HEK293 (cell line): ENCODE measurements at regions not wholly inside any gene's neighbourhood (a gene's known extent, or its start where the extent isn't known, plus 50 kb on each side); places are given as distances from the start of the nearest gene placed in this dataset.

Source experiments
- CTCF ChIA-PET: fragments of 350-600 bp; formaldehyde crosslinking; extraction: SDS; loops from one replicate; lab custom pipeline; 2021; ENCODE audit warnings: antibody characterized with exemption; lab: Yijun Ruan, JAX
- POLR2A ChIA-PET: fragments of 300-600 bp; formaldehyde crosslinking; extraction: SDS; loops from one replicate; lab custom pipeline; 2020; ENCODE audit warnings: antibody characterized with exemption, inconsistent platforms; lab: Yijun Ruan, JAX
- H3K27ac ChIP-seq: fragments of 200-500 bp; sonication (Bioruptor generic); 2 replicates; pipeline ENCODE4 v1.5.1; 2014; ENCODE audit warnings: low read depth, low read length, control low read depth, inconsistent platforms; ENCODE audit errors: extremely low read depth
- H3K36me3 ChIP-seq, 2 experiments: fragments of 200-500 bp in 1 of 2; sonication (Bioruptor generic) in 1 of 2; 1 replicate in 1 of 2; 2 replicates in 1 of 2; pipeline ENCODE4 v1.5.1; 2014 to 2017; ENCODE audit warnings: inconsistent platforms in 2 of 2, low read length in 2 of 2; ENCODE audit not compliant: control insufficient read depth in 2 of 2, insufficient read depth in 1 of 2
- H3K4me1 ChIP-seq: fragments of 200-500 bp; sonication (Bioruptor generic); 2 replicates; pipeline ENCODE4 v1.5.1; 2014; ENCODE audit warnings: mild to moderate bottlenecking, low read length, inconsistent platforms; ENCODE audit not compliant: control insufficient read depth, insufficient read depth
- H3K4me3 ChIP-seq: 2 replicates; pipeline ENCODE4 v1.5.1; 2011; ENCODE audit warnings: low read depth, mild to moderate bottlenecking, control low read depth, low read length, moderate library complexity
- H3K9me3 ChIP-seq: fragments of 200-500 bp; sonication (Bioruptor generic); 2 replicates; pipeline ENCODE4 v1.5.1; 2014; ENCODE audit warnings: low read depth, low read length, inconsistent platforms; ENCODE audit not compliant: control insufficient read depth, insufficient read depth
- GFI1B ChIP-seq: fragments of 450-650 bp; formaldehyde crosslinking; IDR thresholded peaks from 2 replicates; pipeline ENCODE4 v1.5.1; 2016; ENCODE audit warnings: missing biosample characterization, missing genetic modification characterization
- GLI2 ChIP-seq: fragments of 450-650 bp; formaldehyde crosslinking; IDR thresholded peaks from 2 replicates; pipeline ENCODE4; 2017; ENCODE audit warnings: missing biosample characterization, missing genetic modification characterization, low read depth, borderline replicate concordance
- HOXD13 ChIP-seq: sonication (generic); formaldehyde crosslinking; IDR thresholded peaks from 2 replicates; pipeline ENCODE4 v1.8.0; 2022; ENCODE audit warnings: missing genetic modification reagents, borderline replicate concordance
- SP2 ChIP-seq: fragments of 450-650 bp; formaldehyde crosslinking; IDR thresholded peaks from 2 replicates; pipeline ENCODE4 v1.5.1; 2016; ENCODE audit warnings: missing biosample characterization, missing genetic modification characterization
- ZEB2 ChIP-seq: fragments of 450-650 bp; formaldehyde crosslinking; IDR thresholded peaks from 2 replicates; pipeline ENCODE4 v1.5.1; 2016; ENCODE audit warnings: missing biosample characterization, missing genetic modification characterization
- ZFP3 ChIP-seq: fragments of 450-650 bp; formaldehyde crosslinking; IDR thresholded peaks from 2 replicates; pipeline ENCODE4 v1.5.1; 2016; ENCODE audit warnings: low read depth, missing biosample characterization, missing genetic modification characterization
- ZNF16 ChIP-seq: fragments of 450-650 bp; formaldehyde crosslinking; IDR thresholded peaks from 2 replicates; pipeline ENCODE4 v1.5.1; 2016; ENCODE audit warnings: low read depth, missing biosample characterization, missing genetic modification characterization
- ZNF473 ChIP-seq: fragments of 450-650 bp; formaldehyde crosslinking; IDR thresholded peaks from 2 replicates; pipeline ENCODE4 v1.5.1; 2017; ENCODE audit warnings: missing biosample characterization, missing genetic modification characterization
- ZNF514 ChIP-seq: fragments of 450-650 bp; formaldehyde crosslinking; IDR thresholded peaks from 2 replicates; pipeline ENCODE4 v1.5.1; 2016; ENCODE audit warnings: missing biosample characterization, missing genetic modification characterization
- ZNF544 ChIP-seq: fragments of 450-650 bp; formaldehyde crosslinking; IDR thresholded peaks from 2 replicates; pipeline ENCODE4 v1.5.0; 2017; ENCODE audit warnings: missing biosample characterization, missing genetic modification characterization
- ZNF624 ChIP-seq: fragments of 450-650 bp; formaldehyde crosslinking; IDR thresholded peaks from 2 replicates; pipeline ENCODE4 v1.5.1; 2017; ENCODE audit warnings: missing biosample characterization, missing genetic modification characterization
- ZNF658 ChIP-seq: fragments of 450-650 bp; formaldehyde crosslinking; IDR thresholded peaks from 2 replicates; pipeline ENCODE4; 2016; ENCODE audit warnings: missing biosample characterization, missing genetic modification characterization
- ZNF677 ChIP-seq: fragments of 450-650 bp; IDR thresholded peaks from 2 replicates; pipeline ENCODE4 v1.5.0; 2018; ENCODE audit warnings: missing biosample characterization, mild to moderate bottlenecking, missing genetic modification characterization, moderate library complexity
- ZNF768 ChIP-seq: fragments of 450-650 bp; formaldehyde crosslinking; IDR thresholded peaks from 2 replicates; pipeline ENCODE4 v1.5.1; 2018; ENCODE audit warnings: missing biosample characterization, mild to moderate bottlenecking, missing genetic modification characterization
- TF ChIP-seq, protein P1 (sequence below): fragments of 450-650 bp; formaldehyde crosslinking; IDR thresholded peaks from 2 replicates; pipeline ENCODE4 v1.5.1; 2016; ENCODE audit warnings: missing biosample characterization, missing genetic modification characterization
- TF ChIP-seq, protein P2 (sequence below): fragments of 450-650 bp; formaldehyde crosslinking; IDR thresholded peaks from 2 replicates; pipeline ENCODE4 v1.5.1; 2016; ENCODE audit warnings: missing biosample characterization, missing genetic modification characterization
- TF ChIP-seq, protein P3 (sequence below): fragments of 450-650 bp; formaldehyde crosslinking; IDR thresholded peaks from 2 replicates; pipeline ENCODE4 v1.5.1; 2016; ENCODE audit warnings: missing biosample characterization, missing genetic modification characterization
- TF ChIP-seq, protein P4 (sequence below): fragments of 450-650 bp; formaldehyde crosslinking; conservative IDR thresholded peaks from 2 replicates; pipeline ENCODE4 v1.5.1; 2016; ENCODE audit warnings: low read depth, missing biosample characterization, missing genetic modification characterization
- TF ChIP-seq, protein P5 (sequence below): fragments of 450-650 bp; formaldehyde crosslinking; IDR thresholded peaks from 2 replicates; pipeline ENCODE4 v1.5.1; 2017; ENCODE audit warnings: missing biosample characterization, missing genetic modification characterization

DNA sequence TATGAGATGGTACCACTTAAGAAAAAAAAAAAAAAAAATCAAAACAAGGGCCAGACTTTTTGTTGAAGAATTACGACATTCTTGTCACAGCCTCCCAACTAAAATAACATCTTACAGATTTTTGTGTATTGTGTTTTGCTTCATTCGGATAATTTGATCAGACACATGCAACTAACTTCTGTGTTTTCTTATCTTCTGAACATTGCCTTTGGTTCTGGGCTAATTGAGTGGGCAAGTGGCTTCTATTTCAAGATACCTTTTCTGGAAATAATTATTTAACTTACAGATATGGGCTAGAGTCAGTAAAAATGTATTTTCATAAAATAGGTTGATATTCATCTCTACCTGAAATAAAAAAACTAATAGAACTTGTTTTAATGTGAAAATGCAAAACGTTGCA lies 165.1 kb downstream of the ANKRD7 start:
- Histone ChIP-seq H3K4me1 (no peaks in the 10 kb centered on the region), H3K4me3 (no peak overlapping the region), H3K27ac (no peak overlapping the region), H3K9me3 (no peaks in the 10 kb centered on the region), H3K36me3 (no peaks in the 10 kb centered on the region)
- POLR2A ChIA-PET = no interaction called here
- CTCF ChIA-PET = no interaction called here
- TF ChIP-seq, protein P1, sequence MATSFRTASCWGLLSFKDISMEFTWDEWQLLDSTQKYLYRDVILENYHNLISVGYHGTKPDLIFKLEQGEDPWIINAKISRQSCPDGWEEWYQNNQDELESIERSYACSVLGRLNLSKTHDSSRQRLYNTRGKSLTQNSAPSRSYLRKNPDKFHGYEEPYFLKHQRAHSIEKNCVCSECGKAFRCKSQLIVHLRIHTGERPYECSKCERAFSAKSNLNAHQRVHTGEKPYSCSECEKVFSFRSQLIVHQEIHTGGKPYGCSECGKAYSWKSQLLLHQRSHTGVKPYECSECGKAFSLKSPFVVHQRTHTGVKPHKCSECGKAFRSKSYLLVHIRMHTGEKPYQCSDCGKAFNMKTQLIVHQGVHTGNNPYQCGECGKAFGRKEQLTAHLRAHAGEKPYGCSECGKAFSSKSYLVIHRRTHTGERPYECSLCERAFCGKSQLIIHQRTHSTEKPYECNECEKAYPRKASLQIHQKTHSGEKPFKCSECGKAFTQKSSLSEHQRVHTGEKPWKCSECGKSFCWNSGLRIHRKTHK (tag by site-specific recombination) = no peak
- TF ChIP-seq ZNF624 (tag by site-specific recombination) = no peak
- no peak for TF ChIP-seq ZNF544
- no peak for TF ChIP-seq ZNF768 (tag by site-specific recombination)
- TF ChIP-seq ZFP3 = no peak
- TF ChIP-seq SP2 (tag by site-specific recombination) = no peak
- TF ChIP-seq ZNF658 (tag by site-specific recombination) = no peak

DNA sequence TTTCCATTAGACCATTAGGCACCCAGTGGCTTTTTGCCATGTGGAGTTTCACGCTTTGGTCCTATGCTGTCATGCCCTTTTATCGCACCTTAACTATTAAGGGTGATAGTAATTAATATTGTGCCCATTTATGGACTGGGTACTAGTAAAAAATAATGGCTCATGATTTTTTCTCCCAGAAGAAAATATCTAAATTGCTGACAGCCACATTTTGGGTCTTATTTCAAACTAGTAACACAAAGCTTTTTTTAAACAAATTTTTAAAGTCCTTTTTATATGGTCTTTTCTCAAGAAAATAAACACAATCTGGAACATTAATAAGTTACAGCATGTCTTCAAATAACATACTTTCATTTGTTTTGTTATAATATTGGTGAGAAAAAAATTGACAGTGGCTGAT lies 179.7 kb downstream of the ANKRD7 start:
- CTCF ChIA-PET = no interaction called here
- TF ChIP-seq, protein P2, sequence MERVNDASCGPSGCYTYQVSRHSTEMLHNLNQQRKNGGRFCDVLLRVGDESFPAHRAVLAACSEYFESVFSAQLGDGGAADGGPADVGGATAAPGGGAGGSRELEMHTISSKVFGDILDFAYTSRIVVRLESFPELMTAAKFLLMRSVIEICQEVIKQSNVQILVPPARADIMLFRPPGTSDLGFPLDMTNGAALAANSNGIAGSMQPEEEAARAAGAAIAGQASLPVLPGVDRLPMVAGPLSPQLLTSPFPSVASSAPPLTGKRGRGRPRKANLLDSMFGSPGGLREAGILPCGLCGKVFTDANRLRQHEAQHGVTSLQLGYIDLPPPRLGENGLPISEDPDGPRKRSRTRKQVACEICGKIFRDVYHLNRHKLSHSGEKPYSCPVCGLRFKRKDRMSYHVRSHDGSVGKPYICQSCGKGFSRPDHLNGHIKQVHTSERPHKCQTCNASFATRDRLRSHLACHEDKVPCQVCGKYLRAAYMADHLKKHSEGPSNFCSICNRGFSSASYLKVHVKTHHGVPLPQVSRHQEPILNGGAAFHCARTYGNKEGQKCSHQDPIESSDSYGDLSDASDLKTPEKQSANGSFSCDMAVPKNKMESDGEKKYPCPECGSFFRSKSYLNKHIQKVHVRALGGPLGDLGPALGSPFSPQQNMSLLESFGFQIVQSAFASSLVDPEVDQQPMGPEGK = no peak
- TF ChIP-seq, protein P3, sequence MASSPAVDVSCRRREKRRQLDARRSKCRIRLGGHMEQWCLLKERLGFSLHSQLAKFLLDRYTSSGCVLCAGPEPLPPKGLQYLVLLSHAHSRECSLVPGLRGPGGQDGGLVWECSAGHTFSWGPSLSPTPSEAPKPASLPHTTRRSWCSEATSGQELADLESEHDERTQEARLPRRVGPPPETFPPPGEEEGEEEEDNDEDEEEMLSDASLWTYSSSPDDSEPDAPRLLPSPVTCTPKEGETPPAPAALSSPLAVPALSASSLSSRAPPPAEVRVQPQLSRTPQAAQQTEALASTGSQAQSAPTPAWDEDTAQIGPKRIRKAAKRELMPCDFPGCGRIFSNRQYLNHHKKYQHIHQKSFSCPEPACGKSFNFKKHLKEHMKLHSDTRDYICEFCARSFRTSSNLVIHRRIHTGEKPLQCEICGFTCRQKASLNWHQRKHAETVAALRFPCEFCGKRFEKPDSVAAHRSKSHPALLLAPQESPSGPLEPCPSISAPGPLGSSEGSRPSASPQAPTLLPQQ = no peak
- TF ChIP-seq GFI1B (tag by site-specific recombination) (no peak), ZNF677 (no peak), GLI2 (tag by site-specific recombination) (no peak), ZNF16 (no peak), ZNF514 (tag by site-specific recombination) (no peak), HOXD13 (CRISPR knock-in tag) (no peak), ZEB2 (tag by site-specific recombination) (no peak), ZNF473 (tag by site-specific recombination) (no peak)
- TF ChIP-seq, protein P4, sequence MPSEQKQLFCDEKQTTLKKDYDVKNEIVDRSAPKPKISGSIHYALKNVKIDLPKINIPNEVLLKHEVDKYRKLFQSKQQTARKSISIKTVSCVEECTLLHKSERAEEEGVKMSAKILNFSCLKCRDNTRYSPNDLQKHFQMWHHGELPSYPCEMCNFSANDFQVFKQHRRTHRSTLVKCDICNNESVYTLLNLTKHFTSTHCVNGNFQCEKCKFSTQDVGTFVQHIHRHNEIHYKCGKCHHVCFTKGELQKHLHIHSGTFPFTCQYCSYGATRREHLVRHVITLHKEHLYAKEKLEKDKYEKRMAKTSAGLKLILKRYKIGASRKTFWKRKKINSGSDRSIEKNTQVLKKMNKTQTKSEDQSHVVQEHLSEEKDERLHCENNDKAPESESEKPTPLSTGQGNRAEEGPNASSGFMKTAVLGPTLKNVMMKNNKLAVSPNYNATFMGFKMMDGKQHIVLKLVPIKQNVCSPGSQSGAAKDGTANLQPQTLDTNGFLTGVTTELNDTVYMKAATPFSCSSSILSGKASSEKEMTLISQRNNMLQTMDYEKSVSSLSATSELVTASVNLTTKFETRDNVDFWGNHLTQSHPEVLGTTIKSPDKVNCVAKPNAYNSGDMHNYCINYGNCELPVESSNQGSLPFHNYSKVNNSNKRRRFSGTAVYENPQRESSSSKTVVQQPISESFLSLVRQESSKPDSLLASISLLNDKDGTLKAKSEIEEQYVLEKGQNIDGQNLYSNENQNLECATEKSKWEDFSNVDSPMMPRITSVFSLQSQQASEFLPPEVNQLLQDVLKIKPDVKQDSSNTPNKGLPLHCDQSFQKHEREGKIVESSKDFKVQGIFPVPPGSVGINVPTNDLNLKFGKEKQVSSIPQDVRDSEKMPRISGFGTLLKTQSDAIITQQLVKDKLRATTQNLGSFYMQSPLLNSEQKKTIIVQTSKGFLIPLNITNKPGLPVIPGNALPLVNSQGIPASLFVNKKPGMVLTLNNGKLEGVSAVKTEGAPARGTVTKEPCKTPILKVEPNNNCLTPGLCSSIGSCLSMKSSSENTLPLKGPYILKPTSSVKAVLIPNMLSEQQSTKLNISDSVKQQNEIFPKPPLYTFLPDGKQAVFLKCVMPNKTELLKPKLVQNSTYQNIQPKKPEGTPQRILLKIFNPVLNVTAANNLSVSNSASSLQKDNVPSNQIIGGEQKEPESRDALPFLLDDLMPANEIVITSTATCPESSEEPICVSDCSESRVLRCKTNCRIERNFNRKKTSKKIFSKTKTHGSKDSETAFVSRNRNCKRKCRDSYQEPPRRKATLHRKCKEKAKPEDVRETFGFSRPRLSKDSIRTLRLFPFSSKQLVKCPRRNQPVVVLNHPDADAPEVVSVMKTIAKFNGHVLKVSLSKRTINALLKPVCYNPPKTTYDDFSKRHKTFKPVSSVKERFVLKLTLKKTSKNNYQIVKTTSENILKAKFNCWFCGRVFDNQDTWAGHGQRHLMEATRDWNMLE (tag by site-specific recombination) = no peak
- TF ChIP-seq, protein P5, sequence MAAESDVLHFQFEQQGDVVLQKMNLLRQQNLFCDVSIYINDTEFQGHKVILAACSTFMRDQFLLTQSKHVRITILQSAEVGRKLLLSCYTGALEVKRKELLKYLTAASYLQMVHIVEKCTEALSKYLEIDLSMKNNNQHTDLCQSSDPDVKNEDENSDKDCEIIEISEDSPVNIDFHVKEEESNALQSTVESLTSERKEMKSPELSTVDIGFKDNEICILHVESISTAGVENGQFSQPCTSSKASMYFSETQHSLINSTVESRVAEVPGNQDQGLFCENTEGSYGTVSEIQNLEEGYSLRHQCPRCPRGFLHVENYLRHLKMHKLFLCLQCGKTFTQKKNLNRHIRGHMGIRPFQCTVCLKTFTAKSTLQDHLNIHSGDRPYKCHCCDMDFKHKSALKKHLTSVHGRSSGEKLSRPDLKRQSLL (tag by site-specific recombination) = no peak
- H3K4me3 ChIP-seq = no peak overlapping the region
- POLR2A ChIA-PET = no interaction called here
- H3K27ac ChIP-seq = no peak overlapping the region
- H3K9me3 ChIP-seq = no peaks in the 10 kb centered on the region
- H3K4me1 ChIP-seq = no peaks in the 10 kb centered on the region
- H3K36me3 ChIP-seq = no peaks in the 10 kb centered on the region
